ENCODE measurements at regions not wholly inside any gene's neighbourhood (a gene's known extent, or its start where the extent isn't known, plus 50 kb on each side); places are given as distances from the start of the nearest gene placed in this dataset.
"Not testable (repeated sequence)": the region's sequence is repeated elsewhere in the genome, so short reads cannot be mapped to it uniquely, and the experiment has no call there.

DNA sequence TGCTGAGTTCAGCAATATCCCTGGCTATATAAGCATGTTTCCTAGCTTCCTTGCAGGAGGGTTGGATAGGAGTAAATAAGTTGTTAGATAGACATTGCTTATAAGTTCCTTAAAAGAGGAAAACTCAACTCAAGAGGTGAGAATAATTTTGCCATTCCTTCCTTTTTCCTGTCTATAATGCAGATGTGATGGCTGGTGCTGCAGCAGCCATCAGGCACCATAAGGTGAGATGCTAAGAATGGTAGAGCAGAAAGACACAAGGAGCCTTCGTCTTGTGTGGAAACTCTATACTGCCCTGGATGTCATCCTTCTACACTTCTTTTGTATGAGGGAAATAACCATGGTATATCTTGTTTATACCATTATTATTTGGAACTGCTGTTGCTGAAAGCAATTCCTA lies 74.5 kb upstream of the GRK3 start:
- DNase-seq (ENCODE audit: low read depth) = no peak

DNA sequence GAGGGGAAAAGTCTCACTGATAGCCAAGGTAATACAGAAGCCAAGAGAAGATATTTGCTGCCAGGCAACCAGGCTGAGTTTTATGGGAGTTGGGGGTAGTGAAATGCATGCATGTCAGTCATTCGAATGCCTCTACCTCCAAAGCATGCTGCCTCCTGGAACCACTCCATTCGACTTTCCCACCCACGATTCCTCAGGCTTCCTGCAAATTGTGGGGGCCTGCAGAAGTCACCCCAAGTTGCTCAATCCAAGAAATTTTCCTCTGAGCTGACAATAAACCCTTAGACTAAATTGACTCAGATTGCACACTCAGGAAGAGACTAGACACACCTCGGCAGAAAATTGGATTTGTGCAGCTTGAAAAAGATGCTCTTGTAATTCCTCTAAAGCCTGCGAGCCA lies 73.6 kb upstream of the GRK3 start:
- no peak for DNase-seq (ENCODE audit: low read depth)

DNA sequence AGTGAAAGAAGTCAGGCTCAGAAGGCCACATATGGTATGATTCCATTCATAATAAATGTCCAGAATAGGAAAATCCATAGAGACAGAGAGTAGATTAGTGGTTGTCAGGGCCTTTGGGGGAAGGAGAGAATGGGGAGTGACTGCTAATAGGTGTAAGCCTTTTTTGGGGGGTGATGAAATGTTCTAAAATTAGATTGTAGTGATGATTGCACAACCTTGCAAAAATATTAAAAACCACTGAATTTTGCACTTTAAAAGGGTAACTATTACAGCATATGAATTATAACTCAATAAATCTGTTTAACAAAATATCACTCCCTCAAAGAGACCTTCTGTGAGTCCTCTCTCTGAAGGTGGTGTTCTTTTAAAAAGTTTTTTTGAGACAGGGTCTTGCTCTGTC lies 72.3 kb upstream of the GRK3 start:
- DNase-seq (ENCODE audit: low read depth) = no peak

DNA sequence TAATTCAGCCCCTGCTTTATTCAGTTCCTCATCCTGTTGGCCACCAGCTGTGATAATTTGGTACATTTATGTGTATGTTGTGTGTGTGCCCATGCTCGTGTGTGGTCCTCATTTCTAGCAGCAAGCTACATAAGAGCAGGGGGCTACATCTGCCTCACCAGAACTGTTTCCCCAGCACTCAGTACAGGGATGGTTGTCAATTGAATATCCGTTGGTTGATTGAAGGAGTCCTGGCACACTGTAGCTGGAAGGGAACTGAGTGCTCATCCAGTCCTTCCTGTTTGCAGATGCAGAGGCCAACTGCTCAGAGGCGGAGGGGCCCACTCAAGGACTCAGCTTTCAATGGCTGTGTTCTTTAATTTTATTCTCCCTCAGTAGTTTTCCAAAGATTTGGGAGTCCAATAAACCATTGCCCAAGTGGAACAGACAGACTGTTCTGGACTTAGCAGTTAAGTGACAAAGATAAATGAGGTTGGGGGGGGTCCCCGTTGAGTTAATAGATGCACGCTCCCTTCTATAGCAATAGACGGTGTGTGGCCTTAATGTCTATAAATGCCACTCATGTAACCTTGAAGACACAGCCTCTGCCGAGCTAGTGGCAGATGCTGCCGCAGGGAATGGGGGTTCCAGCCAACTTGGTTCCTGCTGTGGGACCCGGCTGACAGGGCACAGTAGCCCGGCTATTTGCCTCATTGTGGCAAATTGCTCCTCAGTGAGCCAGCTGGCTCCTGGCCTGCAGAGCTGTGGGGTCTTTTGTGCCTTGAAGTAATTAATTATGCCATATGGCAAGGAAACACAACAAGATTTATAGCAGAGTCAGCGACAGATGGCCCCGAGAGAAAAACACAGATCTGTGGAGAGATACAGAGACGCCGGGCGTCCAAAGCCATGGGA lies 71.4 kb upstream of the GRK3 start:
- no peak for DNase-seq (ENCODE audit: low read depth)

DNA sequence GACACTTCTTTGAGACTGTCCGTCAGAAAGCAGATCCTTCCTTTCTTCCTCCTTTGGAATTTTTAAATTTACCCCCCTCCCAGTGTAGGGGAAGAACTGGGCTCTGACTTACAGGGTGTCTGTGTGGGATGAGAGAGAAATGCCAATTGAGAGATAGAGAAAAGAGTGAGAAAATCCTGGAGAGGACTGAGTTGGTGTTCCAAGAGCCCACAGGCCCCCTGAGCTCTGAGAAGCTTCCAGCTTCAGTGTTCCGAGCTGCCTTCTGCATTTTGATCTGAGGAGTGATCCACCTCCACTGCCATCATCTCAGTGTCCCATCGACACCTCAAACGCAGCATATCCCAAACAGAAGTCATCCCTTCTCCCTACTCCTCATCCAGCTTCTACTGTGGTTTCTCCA lies 70.7 kb upstream of the GRK3 start:
- DNase-seq (ENCODE audit: low read depth) = no peak

DNA sequence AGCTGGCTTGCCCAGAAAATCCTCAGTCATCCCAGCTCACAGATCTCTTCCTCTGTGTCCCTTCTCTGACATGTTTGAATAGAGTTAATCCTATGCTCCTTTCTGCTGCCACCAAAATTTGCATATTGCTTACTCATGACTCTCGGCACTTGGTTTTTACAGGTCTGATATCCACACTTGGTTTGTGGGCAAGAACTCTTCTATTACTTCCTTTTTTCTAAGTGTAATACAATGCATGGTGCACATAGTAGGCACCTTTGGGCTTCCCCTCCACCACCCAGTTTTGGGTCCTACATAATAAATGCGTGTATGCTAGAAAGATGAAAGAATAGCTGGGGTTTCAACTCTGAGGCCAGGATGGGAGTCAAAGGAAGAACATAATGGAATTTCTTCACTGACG lies 69.7 kb upstream of the GRK3 start:
- no peak for DNase-seq (ENCODE audit: low read depth)

DNA sequence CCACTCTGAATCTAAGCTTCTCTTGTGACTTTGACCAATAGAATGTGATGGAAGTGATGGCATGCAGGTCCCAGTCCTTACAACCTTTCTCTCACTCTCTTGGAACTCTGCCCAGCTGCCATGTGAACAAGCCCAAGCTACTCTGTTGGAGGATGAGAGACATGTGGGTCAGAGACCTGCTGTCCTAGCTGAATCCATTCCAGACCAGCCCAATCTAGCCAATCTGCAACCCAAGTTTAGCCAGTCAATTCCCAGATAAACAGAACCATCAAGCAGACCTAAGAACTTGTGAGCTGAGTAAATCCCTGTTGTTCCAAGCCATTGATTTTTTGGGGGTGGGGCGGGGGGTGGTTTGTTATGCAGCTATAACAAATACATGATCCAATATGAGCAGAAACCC lies 69.2 kb upstream of the GRK3 start:
- DNase-seq (ENCODE audit: low read depth) = no peak

DNA sequence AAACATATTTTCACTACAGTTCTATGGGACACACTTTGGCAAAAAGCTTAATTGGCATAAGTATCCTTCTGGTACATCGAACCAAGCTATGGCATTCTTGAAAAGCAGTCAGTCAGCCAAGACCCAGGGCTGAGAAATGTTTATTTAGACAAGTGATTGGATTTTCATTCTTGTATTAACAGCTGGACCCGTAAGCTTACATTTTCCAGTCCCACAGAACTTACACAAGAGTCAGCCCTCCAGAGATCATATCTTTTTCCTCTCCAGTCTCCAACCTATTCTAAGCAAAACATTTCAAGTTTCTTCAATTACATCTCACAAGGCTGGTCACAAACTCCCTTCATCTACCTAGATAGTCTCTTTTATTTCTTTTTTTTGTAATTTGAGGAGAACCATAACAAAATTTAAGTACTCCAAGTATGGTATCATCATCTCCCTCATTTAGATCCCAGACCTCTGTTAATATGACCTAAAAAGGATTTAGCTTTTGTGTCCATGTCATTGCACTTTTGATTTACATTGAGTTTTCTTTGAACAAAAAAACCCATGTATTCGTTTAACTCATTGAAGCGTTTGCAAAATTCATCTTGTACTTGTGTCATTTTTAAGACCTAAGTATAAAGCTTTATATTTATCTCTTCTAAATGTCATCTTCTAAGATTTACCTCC lies 67.9 kb upstream of the GRK3 start:
- no peak for DNase-seq (ENCODE audit: low read depth)

DNA sequence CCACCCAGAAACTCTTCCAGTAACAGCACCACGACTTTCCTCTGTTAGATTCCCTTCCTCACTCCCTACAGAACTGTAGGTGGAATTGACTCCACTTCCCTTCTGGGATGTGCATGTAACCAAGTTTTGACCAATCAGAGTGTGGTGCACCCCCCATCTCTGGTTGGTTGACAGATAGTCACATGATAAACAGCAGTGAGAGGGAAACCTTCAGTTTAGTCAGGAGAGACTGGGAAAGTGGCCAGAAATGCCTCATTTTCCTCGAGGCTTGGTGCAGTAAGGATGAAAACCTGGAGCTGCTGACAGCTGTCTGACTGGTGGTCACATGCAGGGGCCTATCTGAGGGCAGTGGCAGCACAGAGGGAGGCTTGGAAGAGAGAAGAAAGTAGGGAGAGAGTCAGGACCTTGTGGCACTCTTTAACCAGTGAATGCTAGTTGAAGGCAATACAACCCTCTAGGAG lies 67.3 kb upstream of the GRK3 start:
- no peak for DNase-seq (ENCODE audit: low read depth)

DNA sequence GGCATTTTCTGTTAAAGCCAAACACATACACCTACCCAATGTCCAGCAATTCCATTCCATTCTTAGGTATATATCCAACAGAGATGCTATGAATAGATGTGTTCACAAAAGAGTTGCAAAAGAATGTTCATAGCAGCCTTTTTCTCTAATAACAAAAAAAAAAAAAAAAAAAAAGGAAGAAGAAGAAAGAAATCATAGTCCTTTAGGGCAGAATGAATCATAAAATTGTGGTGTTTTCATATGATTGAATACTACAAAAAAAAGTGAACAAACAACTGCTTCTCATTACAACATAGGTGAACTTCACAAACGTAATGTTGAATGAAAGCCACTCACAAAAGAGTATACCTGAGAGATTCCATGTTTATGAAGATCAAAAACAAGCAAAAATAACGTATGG lies 66.8 kb upstream of the GRK3 start:
- DNase-seq (ENCODE audit: low read depth) = no peak

DNA sequence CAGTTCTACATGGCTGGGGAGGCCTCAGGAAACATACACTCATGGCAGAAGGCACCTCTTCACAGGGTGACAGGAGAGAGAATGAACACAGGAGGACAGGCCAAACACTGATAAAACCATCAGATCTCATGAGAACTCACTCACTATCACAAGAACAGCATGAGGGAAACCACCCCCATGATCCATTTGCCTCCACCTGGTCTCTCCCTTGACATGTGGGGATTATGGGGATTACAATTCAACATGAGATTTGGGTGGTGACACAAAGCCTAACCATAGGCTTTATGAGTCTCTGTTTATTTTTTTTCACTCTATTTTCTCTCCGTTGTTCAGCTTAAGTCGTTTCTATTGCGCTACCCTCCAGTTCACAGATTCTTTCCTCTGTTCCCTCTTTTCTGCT lies 63.8 kb upstream of the GRK3 start:
- DNase-seq (ENCODE audit: low read depth) = not testable (repeated sequence)

DNA sequence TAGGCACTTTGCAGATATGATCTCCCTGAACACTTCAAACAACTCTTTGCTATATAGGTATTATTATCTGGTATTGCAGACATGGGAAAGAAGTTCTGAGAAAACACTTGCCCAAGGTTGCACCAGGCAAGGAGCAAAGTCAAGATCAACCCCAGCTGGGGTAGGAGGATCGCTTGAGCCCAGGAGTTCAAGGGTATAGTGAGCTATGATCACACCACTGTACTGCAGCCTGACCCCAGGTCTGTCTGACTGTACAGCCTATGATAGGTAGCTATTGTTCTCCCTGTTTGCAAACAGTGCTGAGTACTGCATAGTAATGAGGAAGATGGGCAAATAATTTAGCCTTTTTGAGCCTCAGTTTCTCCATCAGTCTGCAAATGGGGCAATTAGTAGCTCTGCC lies 60.5 kb upstream of the GRK3 start:
- DNase-seq (ENCODE audit: low read depth) = not testable (repeated sequence)

DNA sequence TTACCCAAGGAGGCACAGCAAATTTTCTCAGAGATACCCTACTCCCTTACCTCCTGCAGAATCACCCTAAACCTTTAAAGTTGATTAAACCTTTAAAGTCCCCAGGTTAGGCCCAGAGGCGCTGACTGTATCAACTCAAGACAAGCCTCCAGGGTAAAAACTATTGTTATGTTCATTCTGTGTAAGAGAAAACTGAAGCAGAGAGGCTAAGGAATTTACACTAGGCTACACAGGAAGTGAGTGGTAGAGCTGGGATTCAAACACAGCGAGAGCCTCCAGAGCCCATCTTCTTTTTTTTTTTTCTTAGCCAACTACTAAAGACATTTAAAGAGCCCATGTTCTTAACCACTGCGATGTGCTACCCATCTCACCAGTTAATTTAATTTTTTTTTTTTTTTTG lies 56.3 kb upstream of the GRK3 start:
- DNase-seq (ENCODE audit: low read depth) = no peak

DNA sequence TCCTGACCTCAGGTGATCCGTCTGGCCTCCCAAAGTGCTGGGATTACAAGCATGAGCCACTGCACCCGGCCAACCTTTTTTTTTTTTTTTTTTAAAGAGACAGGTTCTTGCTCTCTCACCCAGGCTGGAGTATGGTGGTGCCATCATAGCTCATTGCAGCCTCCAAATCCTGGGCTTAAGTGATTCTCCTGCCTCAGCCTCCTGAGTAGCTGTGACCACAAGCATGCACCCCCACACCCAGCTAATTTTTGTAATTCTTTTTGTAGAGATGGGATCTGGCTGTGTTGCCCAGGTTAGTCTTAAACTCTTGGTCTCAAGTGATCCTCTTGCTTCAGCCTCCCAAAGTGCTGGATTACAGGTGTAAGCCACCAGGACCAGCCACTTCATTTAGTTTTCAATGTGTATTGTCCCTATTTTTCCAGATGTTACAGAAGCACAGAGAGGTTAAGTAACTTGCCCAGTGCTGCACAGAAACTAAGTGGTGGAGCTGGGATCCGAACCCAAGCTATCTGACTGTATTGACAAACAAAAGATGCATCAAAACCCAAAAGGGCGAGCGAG lies 55.6 kb upstream of the GRK3 start:
- DNase-seq (ENCODE audit: low read depth) = no peak

DNA sequence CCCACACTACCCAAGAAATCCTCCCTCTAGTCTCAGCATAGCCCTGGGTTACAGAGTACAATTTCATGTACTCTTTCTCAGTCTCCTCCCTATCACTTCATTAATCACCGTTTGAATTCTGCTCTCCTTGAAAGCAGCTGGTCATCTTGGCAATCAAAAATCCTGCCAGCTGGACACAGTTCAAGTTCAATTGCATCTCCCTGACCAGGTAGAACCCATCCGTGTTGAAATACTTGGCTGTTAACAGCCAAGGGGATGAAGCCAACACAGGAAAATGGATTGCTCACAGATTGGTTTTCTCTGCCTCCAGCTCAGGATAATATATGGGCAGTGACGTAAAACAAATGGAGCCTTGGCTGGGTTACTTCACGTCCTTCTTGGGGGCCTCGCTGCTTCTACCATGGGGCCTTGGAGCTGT lies 55.1 kb upstream of the GRK3 start:
- no peak for DNase-seq (ENCODE audit: low read depth)

DNA sequence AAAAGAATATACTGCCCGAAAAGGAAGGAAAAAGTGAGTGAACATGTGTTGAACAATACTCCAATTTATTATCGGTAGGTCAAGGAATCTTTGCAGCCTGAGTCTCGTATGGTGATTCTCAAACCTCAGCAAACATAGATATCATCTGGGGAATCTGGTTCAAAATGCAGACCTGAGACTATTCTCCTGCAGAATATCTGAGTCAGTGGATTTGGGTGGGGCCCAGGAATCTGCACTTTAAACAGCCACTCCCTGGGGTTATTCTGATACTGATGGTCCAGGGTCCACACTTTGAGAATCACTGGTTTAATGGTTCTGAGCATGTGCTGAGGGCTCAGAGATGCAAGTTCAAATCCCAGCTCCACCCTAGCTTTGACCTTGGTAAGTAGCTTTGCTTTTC lies 53.6 kb upstream of the GRK3 start:
- no peak for DNase-seq (ENCODE audit: low read depth)

DNA sequence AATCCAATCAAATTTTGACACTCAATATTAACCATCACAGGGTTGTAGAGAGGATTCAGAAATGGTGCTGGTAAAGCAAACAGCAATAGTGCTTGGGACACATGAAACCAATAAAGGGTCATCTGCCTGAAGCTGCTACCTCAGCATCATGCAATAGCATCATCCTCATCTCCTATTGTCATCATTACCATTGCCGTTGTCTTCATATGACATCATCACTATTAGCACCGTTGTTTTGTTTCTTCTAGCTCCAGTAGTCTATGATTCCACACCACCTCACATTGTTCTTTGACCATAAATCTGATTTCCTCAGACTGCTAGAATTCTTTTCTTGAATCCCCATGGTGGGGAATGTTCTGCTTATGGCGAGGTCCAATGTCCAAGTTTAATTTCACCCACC lies 52.8 kb upstream of the GRK3 start:
- DNase-seq (ENCODE audit: low read depth) = no peak

DNA sequence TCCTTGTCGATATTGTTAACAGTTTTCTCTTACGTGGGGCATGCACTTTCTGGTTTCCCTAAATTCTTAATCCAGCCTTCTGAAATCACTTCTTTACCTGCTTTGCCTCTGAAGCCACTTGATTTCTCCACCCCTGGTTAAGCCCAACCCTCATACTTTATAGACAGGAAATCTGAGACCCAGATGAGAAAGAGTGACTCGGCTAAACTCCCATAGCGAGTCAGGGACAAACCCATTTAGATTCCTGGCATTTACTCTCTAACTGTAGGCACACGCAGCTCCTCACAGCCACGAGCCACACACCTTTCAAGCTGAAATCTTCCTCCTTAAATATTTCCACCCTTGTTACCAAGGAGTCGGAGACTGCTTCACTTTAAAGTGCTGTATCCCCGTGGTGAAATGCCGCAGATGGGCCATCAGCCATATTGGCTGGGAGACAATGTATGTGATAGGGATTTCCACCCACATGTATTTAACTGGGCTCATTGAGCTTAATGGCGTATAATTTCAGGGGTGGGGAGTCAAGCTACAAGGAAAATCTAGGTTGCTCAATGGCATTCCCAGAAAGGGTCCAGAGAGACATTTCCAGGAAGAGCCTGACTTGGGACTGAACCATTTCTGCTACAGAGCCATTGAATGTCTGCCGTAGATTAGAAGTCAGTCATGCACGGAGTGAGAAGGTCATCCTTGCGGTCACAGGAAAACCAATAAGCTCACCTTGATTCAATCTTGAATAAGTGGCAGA lies 49.9 kb upstream of the GRK3 start:
- no peak for DNase-seq (ENCODE audit: low read depth)
